NCI-H187 (cell line): ENCODE measurements at regions not wholly inside any gene's neighbourhood (a gene's known extent, or its start where the extent isn't known, plus 50 kb on each side); places are given as distances from the start of the nearest gene placed in this dataset.
"Not testable (repeated sequence)": the region's sequence is repeated elsewhere in the genome, so short reads cannot be mapped to it uniquely, and the experiment has no call there.

ENCODE experiments used
- DNase-seq, 2 experiments: peaks; one replicate each; lab custom pipeline; 2025; lab: John Stamatoyannopoulos, UW

- no peak for DNase-seq
Observed at GRCh38 chr2:33704406-33704855, 105.3 kb upstream of the FAM98A start.

- no peak for DNase-seq
Observed at GRCh38 chr2:33696234-33696633, 97.1 kb upstream of the FAM98A start.

GRCh38 chr2:33694904-33695303 is 95.8 kb upstream of the FAM98A start:
- no peak for DNase-seq

- DNase-seq = not testable (repeated sequence)
Observed at GRCh38 chr2:33690686-33691085, 91.6 kb upstream of the FAM98A start.

- no peak for DNase-seq
Observed at GRCh38 chr2:33681364-33681757, 82.3 kb upstream of the FAM98A start.

GRCh38 chr2:33680644-33681363 is 81.7 kb upstream of the FAM98A start:
- no peak for DNase-seq

GRCh38 chr2:33678436-33678835 is 79.3 kb upstream of the FAM98A start:
- DNase-seq = no peak

GRCh38 chr2:33673937-33674336 is 74.8 kb upstream of the FAM98A start:
- DNase-seq = no peak

- no peak for DNase-seq
Observed at GRCh38 chr2:33672896-33673295, 73.8 kb upstream of the FAM98A start.

- DNase-seq = no peak
Observed at GRCh38 chr2:33672389-33672788, 73.3 kb upstream of the FAM98A start.

GRCh38 chr2:33671198-33671597 is 72.1 kb upstream of the FAM98A start:
- DNase-seq = no peak

- no peak for DNase-seq
Observed at GRCh38 chr2:33670392-33670937, 71.4 kb upstream of the FAM98A start.

- DNase-seq = no peak
Observed at GRCh38 chr2:33666879-33667278, 67.8 kb upstream of the FAM98A start.

GRCh38 chr2:33665039-33665438 is 65.9 kb upstream of the FAM98A start:
- no peak for DNase-seq

- no peak for DNase-seq
Observed at GRCh38 chr2:33660416-33661123, 61.5 kb upstream of the FAM98A start.

GRCh38 chr2:33655626-33656320 is 56.7 kb upstream of the FAM98A start:
- DNase-seq = no peak

GRCh38 chr2:33652830-33653229 is 53.7 kb upstream of the FAM98A start:
- DNase-seq = no peak

- no peak for DNase-seq
Observed at GRCh38 chr2:33650171-33650570, 51.1 kb upstream of the FAM98A start.
